ENCODE measurements at regions not wholly inside any gene's neighbourhood (a gene's known extent, or its start where the extent isn't known, plus 50 kb on each side); places are given as distances from the start of the nearest gene placed in this dataset.

GRCh38 chr4:3701736-3702560 is 64.2 kb upstream of the ADRA2C start:
- TF ChIP-seq, protein P1, sequence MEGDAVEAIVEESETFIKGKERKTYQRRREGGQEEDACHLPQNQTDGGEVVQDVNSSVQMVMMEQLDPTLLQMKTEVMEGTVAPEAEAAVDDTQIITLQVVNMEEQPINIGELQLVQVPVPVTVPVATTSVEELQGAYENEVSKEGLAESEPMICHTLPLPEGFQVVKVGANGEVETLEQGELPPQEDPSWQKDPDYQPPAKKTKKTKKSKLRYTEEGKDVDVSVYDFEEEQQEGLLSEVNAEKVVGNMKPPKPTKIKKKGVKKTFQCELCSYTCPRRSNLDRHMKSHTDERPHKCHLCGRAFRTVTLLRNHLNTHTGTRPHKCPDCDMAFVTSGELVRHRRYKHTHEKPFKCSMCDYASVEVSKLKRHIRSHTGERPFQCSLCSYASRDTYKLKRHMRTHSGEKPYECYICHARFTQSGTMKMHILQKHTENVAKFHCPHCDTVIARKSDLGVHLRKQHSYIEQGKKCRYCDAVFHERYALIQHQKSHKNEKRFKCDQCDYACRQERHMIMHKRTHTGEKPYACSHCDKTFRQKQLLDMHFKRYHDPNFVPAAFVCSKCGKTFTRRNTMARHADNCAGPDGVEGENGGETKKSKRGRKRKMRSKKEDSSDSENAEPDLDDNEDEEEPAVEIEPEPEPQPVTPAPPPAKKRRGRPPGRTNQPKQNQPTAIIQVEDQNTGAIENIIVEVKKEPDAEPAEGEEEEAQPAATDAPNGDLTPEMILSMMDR (IDR thresholded peaks at IDR 0.05), result no peak
- TF ChIP-seq EZH2phosphoT487 (IDR thresholded peaks at IDR 0.05; ENCODE audit: borderline replicate concordance, low read depth) (no peak), POLR2AphosphoS5 (IDR thresholded peaks at IDR 0.05; ENCODE audit: low read depth, low read length) (no peak), USF1 (IDR thresholded peaks at IDR 0.05; ENCODE audit: borderline replicate concordance, low read depth) (no peak), YY1 (IDR thresholded peaks at IDR 0.05; ENCODE audit: low read depth) (no peak), NFIC (IDR thresholded peaks at IDR 0.05; ENCODE audit: borderline replicate concordance) (no peak), MXI1 (IDR thresholded peaks at IDR 0.05; ENCODE audit: low read depth, low read length) (no peak), EP300 (IDR thresholded peaks at IDR 0.05; ENCODE audit: borderline replicate concordance in 1 of 2, low read depth in 1 of 2, low read length in 1 of 2) (no peak), TAF1 (IDR thresholded peaks at IDR 0.05; ENCODE audit: borderline replicate concordance, low read depth, low read length) (no peak), GABPA (IDR thresholded peaks at IDR 0.05; ENCODE audit: low read depth) (no peak), RAD21 (IDR thresholded peaks at IDR 0.05; ENCODE audit: low read length) (no peak)
- TF ChIP-seq, protein P2, sequence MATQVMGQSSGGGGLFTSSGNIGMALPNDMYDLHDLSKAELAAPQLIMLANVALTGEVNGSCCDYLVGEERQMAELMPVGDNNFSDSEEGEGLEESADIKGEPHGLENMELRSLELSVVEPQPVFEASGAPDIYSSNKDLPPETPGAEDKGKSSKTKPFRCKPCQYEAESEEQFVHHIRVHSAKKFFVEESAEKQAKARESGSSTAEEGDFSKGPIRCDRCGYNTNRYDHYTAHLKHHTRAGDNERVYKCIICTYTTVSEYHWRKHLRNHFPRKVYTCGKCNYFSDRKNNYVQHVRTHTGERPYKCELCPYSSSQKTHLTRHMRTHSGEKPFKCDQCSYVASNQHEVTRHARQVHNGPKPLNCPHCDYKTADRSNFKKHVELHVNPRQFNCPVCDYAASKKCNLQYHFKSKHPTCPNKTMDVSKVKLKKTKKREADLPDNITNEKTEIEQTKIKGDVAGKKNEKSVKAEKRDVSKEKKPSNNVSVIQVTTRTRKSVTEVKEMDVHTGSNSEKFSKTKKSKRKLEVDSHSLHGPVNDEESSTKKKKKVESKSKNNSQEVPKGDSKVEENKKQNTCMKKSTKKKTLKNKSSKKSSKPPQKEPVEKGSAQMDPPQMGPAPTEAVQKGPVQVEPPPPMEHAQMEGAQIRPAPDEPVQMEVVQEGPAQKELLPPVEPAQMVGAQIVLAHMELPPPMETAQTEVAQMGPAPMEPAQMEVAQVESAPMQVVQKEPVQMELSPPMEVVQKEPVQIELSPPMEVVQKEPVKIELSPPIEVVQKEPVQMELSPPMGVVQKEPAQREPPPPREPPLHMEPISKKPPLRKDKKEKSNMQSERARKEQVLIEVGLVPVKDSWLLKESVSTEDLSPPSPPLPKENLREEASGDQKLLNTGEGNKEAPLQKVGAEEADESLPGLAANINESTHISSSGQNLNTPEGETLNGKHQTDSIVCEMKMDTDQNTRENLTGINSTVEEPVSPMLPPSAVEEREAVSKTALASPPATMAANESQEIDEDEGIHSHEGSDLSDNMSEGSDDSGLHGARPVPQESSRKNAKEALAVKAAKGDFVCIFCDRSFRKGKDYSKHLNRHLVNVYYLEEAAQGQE (IDR thresholded peaks at IDR 0.05; ENCODE audit: low read depth, low read length), result no peak
- TF ChIP-seq, protein P3, sequence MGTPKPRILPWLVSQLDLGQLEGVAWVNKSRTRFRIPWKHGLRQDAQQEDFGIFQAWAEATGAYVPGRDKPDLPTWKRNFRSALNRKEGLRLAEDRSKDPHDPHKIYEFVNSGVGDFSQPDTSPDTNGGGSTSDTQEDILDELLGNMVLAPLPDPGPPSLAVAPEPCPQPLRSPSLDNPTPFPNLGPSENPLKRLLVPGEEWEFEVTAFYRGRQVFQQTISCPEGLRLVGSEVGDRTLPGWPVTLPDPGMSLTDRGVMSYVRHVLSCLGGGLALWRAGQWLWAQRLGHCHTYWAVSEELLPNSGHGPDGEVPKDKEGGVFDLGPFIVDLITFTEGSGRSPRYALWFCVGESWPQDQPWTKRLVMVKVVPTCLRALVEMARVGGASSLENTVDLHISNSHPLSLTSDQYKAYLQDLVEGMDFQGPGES (IDR thresholded peaks at IDR 0.05; ENCODE audit: low read depth, low read length), result no peak
- TF ChIP-seq, protein P4, sequence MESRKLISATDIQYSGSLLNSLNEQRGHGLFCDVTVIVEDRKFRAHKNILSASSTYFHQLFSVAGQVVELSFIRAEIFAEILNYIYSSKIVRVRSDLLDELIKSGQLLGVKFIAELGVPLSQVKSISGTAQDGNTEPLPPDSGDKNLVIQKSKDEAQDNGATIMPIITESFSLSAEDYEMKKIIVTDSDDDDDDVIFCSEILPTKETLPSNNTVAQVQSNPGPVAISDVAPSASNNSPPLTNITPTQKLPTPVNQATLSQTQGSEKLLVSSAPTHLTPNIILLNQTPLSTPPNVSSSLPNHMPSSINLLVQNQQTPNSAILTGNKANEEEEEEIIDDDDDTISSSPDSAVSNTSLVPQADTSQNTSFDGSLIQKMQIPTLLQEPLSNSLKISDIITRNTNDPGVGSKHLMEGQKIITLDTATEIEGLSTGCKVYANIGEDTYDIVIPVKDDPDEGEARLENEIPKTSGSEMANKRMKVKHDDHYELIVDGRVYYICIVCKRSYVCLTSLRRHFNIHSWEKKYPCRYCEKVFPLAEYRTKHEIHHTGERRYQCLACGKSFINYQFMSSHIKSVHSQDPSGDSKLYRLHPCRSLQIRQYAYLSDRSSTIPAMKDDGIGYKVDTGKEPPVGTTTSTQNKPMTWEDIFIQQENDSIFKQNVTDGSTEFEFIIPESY (IDR thresholded peaks at IDR 0.05; ENCODE audit: borderline replicate concordance, low read depth), result no peak
